ENCODE measurements at regions not wholly inside any gene's neighbourhood (a gene's known extent, or its start where the extent isn't known, plus 50 kb on each side); places are given as distances from the start of the nearest gene placed in this dataset.
"Not testable (repeated sequence)": the region's sequence is repeated elsewhere in the genome, so short reads cannot be mapped to it uniquely, and the experiment has no call there.

- no peak overlapping the region for H3K4me3 ChIP-seq
- no peaks in the 10 kb centered on the region for H3K9me3 ChIP-seq
- intact Hi-C loops (cut with DNase I; ENCODE audit: low total_unique reads), result no loop called here
- TF ChIP-seq POLR2A (IDR thresholded peaks at IDR 0.05), result no peak
- TF ChIP-seq, protein P1, sequence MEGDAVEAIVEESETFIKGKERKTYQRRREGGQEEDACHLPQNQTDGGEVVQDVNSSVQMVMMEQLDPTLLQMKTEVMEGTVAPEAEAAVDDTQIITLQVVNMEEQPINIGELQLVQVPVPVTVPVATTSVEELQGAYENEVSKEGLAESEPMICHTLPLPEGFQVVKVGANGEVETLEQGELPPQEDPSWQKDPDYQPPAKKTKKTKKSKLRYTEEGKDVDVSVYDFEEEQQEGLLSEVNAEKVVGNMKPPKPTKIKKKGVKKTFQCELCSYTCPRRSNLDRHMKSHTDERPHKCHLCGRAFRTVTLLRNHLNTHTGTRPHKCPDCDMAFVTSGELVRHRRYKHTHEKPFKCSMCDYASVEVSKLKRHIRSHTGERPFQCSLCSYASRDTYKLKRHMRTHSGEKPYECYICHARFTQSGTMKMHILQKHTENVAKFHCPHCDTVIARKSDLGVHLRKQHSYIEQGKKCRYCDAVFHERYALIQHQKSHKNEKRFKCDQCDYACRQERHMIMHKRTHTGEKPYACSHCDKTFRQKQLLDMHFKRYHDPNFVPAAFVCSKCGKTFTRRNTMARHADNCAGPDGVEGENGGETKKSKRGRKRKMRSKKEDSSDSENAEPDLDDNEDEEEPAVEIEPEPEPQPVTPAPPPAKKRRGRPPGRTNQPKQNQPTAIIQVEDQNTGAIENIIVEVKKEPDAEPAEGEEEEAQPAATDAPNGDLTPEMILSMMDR (IDR thresholded peaks at IDR 0.05 in 8 of 11, conservative IDR thresholded peaks at IDR 0.05 in 3 of 11), result no peak
- no peak for TF ChIP-seq POLR2AphosphoS5 (IDR thresholded peaks at IDR 0.05)
- no peaks in the 10 kb centered on the region for H3K27me3 ChIP-seq (replicated peaks in 1 of 7)
- H3K4me1 ChIP-seq, result peaks cover 0 to 3% (median 0%) of the 10 kb centered on the region in 6 donors
- no peak overlapping the region for H3K27ac ChIP-seq
- H3K36me3 ChIP-seq, result no peaks in the 10 kb centered on the region
- 74 to 85% (median 81%) methylated on average over 10 of the region's 10 CpGs for WGBS, 5 donors
- DNase-seq, result no peak
These were observed 60.5 kb upstream of the ZFHX3 start for GRCh38 chr16:73108195-73108963.

DNA sequence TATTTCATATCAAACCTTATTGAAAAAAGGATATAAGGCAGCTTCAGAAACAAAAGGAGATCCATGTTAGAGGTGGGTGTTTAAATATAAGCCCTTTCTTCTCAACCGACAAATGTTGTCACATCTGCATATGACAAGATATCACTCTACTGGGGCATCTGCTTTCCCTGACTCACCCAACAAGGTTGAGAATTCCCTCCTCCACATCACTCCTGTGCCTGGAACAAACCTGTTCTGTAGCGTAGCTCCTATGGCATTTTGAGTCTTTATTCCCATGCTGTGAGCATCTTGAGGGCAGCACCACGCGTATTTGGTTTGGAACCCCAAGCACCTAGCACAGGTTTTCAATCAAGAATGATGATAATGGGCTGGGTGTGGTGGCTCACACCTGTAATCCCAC, 59.4 kb upstream of the ZFHX3 start:
- TF ChIP-seq POLR2A (IDR thresholded peaks at IDR 0.05), result no peak
- no peak for TF ChIP-seq POLR2AphosphoS5 (IDR thresholded peaks at IDR 0.05)
- TF ChIP-seq, protein P1 (IDR thresholded peaks at IDR 0.05 in 8 of 11, conservative IDR thresholded peaks at IDR 0.05 in 3 of 11), result no peak
- H3K27ac ChIP-seq, result no peak overlapping the region
- DNase-seq, result no peak
- no peaks in the 10 kb centered on the region for H3K4me1 ChIP-seq
- no peaks in the 10 kb centered on the region for H3K36me3 ChIP-seq
- H3K4me3 ChIP-seq, result no peak overlapping the region
- intact Hi-C loops (cut with DNase I; ENCODE audit: low total_unique reads), result no loop called here
- 95 to 98% (median 96%) methylated on average over 4 of the region's 4 CpGs for WGBS, 5 donors
- no peaks in the 10 kb centered on the region for H3K27me3 ChIP-seq (replicated peaks in 1 of 7)
- no peaks in the 10 kb centered on the region for H3K9me3 ChIP-seq

- Histone ChIP-seq H3K9me3 (no peaks in the 10 kb centered on the region), H3K4me1 (no peaks in the 10 kb centered on the region), H3K36me3 (no peaks in the 10 kb centered on the region), H3K4me3 (no peak overlapping the region), H3K27ac (no peak overlapping the region), H3K27me3 (replicated peaks in 1 of 7) (no peaks in the 10 kb centered on the region)
- no peak for DNase-seq
- WGBS, 5 donors, result 77 to 88% (median 81%) methylated on average over 6 of the region's 6 CpGs
- intact Hi-C loops (cut with DNase I; ENCODE audit: low total_unique reads), result no loop called here
- TF ChIP-seq POLR2A (IDR thresholded peaks at IDR 0.05) (no peak), POLR2AphosphoS5 (IDR thresholded peaks at IDR 0.05) (no peak)
- TF ChIP-seq, protein P1 (IDR thresholded peaks at IDR 0.05 in 8 of 11, conservative IDR thresholded peaks at IDR 0.05 in 3 of 11), result no peak
These were observed 58.6 kb upstream of the ZFHX3 start for GRCh38 chr16:73106329-73107034.

DNA sequence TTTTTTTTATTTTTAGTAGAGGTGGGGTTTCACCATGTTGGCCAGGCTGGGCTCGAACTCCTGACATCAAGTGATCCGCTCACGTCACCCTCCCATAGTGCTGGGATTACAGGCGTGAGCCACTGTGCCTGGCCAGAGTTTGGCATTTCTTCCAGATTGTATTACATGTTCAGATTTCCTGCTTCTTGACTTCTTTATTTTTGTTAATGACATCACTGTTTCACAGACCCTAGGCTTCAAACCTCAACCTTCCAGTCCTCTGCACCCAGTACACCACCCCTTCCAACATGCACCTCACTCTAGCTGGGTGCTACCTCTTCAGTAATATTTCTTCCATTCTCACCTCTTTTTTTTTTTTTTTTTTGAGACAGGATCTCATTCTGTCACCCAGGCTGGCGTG, 53.6 kb upstream of the ZFHX3 start:
- H3K36me3 ChIP-seq, result no peaks in the 10 kb centered on the region
- no peaks in the 10 kb centered on the region for H3K9me3 ChIP-seq
- no peak overlapping the region for H3K4me3 ChIP-seq
- whole genome bisulfite sequencing, 5 donors, result 87 to 95% (median 90%) methylated on average over 5 of the region's 5 CpGs
- H3K27ac ChIP-seq, result no peak overlapping the region
- no peak for TF ChIP-seq POLR2AphosphoS5 (IDR thresholded peaks at IDR 0.05)
- H3K27me3 ChIP-seq (replicated peaks in 1 of 7), result no peaks in the 10 kb centered on the region
- DNase-seq, result no peak
- intact Hi-C loops (cut with DNase I; ENCODE audit: low total_unique reads), result no loop called here
- H3K4me1 ChIP-seq, result no peaks in the 10 kb centered on the region

DNA sequence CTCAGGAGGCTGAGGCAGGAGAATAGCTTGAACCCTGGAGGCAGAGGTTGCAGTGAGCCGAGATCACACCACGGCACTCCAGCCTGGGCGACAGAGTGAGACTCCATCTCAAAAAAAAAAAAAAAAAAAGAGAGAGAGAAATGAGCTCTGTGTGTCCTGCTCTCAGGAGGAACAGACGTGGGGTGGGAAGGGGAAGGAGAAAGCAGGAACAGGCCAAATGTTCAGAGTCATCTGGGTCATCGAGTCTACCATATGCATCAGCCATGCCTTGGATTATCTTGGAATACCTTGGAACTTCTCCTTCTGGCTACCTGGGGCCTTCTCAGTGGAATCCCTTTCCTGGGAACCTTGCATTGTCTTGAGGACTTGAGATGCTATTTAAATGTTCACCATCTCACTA, 51.7 kb upstream of the ZFHX3 start:
- H3K4me3 ChIP-seq; H3K27ac ChIP-seq; DNase-seq; H3K4me1 ChIP-seq; intact Hi-C loops (cut with DNase I; ENCODE audit: low total_unique reads); H3K27me3 ChIP-seq (replicated peaks in 1 of 7); H3K9me3 ChIP-seq; H3K36me3 ChIP-seq: not testable (repeated sequence)
- whole genome bisulfite sequencing, 5 donors, result 72 to 92% (median 82%) methylated on average over 5 of the region's 5 CpGs

Data from spleen (tissue), 11 donors.